Suprapubic skin (tissue), 4 donors: ENCODE measurements at regions not wholly inside any gene's neighbourhood (a gene's known extent, or its start where the extent isn't known, plus 50 kb on each side); places are given as distances from the start of the nearest gene placed in this dataset.

ENCODE experiments used
- EP300 ChIP-seq: sonication (generic); formaldehyde crosslinking; IDR thresholded peaks from one replicate; pipeline ENCODE4 v1.6.1; 2017; ENCODE audit warnings: antibody characterized with exemption
- POLR2A ChIP-seq, 2 donors: fragments of 450-650 bp; IDR thresholded peaks; one replicate each; pipeline ENCODE4 v1.6.1; 2017; ENCODE audit warnings: antibody characterized with exemption in 2 of 2, mild to moderate bottlenecking in 2 of 2, moderate library complexity in 2 of 2
- POLR2AphosphoS5 ChIP-seq, 3 donors: sonication (generic); formaldehyde crosslinking; IDR thresholded peaks; one replicate each; pipeline ENCODE4 v1.6.1; 2017; ENCODE audit warnings: antibody characterized with exemption in 3 of 3
- TF ChIP-seq, protein P1 (sequence below), 2 donors: fragments of 200-600 bp in 1 of 2; fragments of 450-650 bp in 1 of 2; sonication (generic) in 1 of 2; IDR thresholded peaks; one replicate each; pipeline ENCODE4 v1.5.1; 2016 to 2019; ENCODE audit warnings: antibody characterized with exemption in 2 of 2, mild to moderate bottlenecking in 1 of 2, moderate library complexity in 1 of 2

DNA sequence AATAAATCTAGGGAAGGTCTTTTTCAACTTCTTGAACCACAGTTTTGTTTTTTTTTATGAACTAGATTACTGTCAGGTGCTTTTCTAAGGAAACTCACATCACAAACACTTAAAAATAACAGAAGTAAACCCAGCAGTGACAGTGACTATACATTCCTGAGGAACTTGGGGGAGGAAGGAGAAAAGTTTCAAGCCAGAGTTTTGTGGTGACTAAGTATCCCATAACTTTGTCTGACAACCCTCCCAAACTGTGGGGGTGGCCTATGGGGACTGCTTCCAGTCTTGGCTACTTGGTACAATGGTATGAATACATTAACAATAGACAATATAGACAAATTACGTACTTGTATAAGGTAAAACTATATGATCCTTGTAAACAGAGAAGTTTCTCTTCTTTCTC is 202.5 kb upstream of the MAN1A1 start:
- TF ChIP-seq, protein P1, sequence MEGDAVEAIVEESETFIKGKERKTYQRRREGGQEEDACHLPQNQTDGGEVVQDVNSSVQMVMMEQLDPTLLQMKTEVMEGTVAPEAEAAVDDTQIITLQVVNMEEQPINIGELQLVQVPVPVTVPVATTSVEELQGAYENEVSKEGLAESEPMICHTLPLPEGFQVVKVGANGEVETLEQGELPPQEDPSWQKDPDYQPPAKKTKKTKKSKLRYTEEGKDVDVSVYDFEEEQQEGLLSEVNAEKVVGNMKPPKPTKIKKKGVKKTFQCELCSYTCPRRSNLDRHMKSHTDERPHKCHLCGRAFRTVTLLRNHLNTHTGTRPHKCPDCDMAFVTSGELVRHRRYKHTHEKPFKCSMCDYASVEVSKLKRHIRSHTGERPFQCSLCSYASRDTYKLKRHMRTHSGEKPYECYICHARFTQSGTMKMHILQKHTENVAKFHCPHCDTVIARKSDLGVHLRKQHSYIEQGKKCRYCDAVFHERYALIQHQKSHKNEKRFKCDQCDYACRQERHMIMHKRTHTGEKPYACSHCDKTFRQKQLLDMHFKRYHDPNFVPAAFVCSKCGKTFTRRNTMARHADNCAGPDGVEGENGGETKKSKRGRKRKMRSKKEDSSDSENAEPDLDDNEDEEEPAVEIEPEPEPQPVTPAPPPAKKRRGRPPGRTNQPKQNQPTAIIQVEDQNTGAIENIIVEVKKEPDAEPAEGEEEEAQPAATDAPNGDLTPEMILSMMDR (IDR thresholded peaks at IDR 0.05), result no peak
- TF ChIP-seq POLR2A (IDR thresholded peaks at IDR 0.05), result no peak
- TF ChIP-seq POLR2AphosphoS5 (IDR thresholded peaks at IDR 0.05), result no peak
- TF ChIP-seq EP300, result no peak
